IMR-90 (cell line): ENCODE measurements at regions not wholly inside any gene's neighbourhood (a gene's known extent, or its start where the extent isn't known, plus 50 kb on each side); places are given as distances from the start of the nearest gene placed in this dataset.

ENCODE experiments used
- ATAC-seq: fragments of 200-7000 bp; cut with Tn5 transposase; 2 replicates; pipeline ENCODE4 v1.9.1; 2020; ENCODE audit warnings: low read depth, mild to moderate bottlenecking, moderate library complexity
- BruUV-seq: library from RNA; stranded (reverse); fragments of 400-500 nt; replicated peaks from 2 replicates; lab custom pipeline; 2021; lab: Mats Ljungman, UMichigan
- CTCF ChIA-PET: fragments of 300-600 bp; formaldehyde crosslinking; extraction: SDS; loops from one replicate; lab custom pipeline; 2021; ENCODE audit warnings: antibody characterized with exemption; lab: Yijun Ruan, JAX
- POLR2A ChIA-PET: fragments of 300-600 bp; sonication (Branson Sonifier 250); formaldehyde crosslinking; loops from one replicate; lab custom pipeline; 2022; ENCODE audit warnings: antibody characterized with exemption; ENCODE audit not compliant: unreplicated experiment; lab: Charles Lee
- DNase-seq: peaks from one replicate; pipeline ENCODE4 v3.0.0; 2013
- H2AFZ ChIP-seq: replicated peaks from 2 replicates; pipeline ENCODE3; 2013; ENCODE audit warnings: low read length, mild to moderate bottlenecking; ENCODE audit not compliant: poor library complexity
- H2AK5ac ChIP-seq: 2 replicates; pipeline ENCODE4 v1.6.1; 2013; ENCODE audit warnings: low read depth, low read length, inconsistent platforms
- H2AK9ac ChIP-seq: replicated peaks from 2 replicates; pipeline ENCODE3; 2013; ENCODE audit warnings: mild to moderate bottlenecking, low read depth, low read length, moderate library complexity; ENCODE audit not compliant: poor library complexity
- H2BK120ac ChIP-seq: 2 replicates; pipeline ENCODE4 v1.6.1; 2013; ENCODE audit warnings: low read depth, low read length, inconsistent platforms
- H2BK15ac ChIP-seq: 3 replicates; pipeline ENCODE4 v1.6.1; 2013; ENCODE audit warnings: low read depth, low read length, inconsistent platforms
- H2BK20ac ChIP-seq: 2 replicates; pipeline ENCODE4 v1.6.1; 2013; ENCODE audit warnings: low read depth, mild to moderate bottlenecking, inconsistent platforms, low read length, moderate library complexity
- H2BK5ac ChIP-seq: 2 replicates; pipeline ENCODE4 v1.6.1; 2013; ENCODE audit warnings: mild to moderate bottlenecking, low read depth, low read length, inconsistent platforms; ENCODE audit not compliant: poor library complexity, severe bottlenecking
- H3K14ac ChIP-seq: replicated peaks from 2 replicates; pipeline ENCODE4 v1.6.1; 2013; ENCODE audit warnings: low read depth, low read length, inconsistent platforms
- H3K18ac ChIP-seq: 2 replicates; pipeline ENCODE4 v1.6.1; 2013; ENCODE audit warnings: low read depth, low read length, control low read depth
- H3K23ac ChIP-seq: 2 replicates; pipeline ENCODE4 v1.6.1; 2013; ENCODE audit warnings: low read depth, low read length, inconsistent platforms
- H3K27ac ChIP-seq: 2 replicates; pipeline ENCODE4 v1.5.1; 2013; ENCODE audit warnings: mild to moderate bottlenecking, control low read depth, low read length; ENCODE audit not compliant: insufficient read depth
- H3K27me3 ChIP-seq: 2 replicates; pipeline ENCODE4 v1.6.1; 2013; ENCODE audit warnings: low read length; ENCODE audit not compliant: control insufficient read depth, insufficient read depth
- H3K36me3 ChIP-seq: 2 replicates; pipeline ENCODE4 v1.6.1; 2013; ENCODE audit warnings: low read length, mixed read lengths; ENCODE audit not compliant: control insufficient read depth, insufficient read depth
- H3K4ac ChIP-seq: 2 replicates; pipeline ENCODE4 v1.6.1; 2013; ENCODE audit warnings: low read depth, low read length, inconsistent platforms
- H3K4me1 ChIP-seq: 2 replicates; pipeline ENCODE4 v1.6.1; 2013; ENCODE audit warnings: low read length, mixed read lengths; ENCODE audit not compliant: control insufficient read depth, insufficient read depth
- H3K4me2 ChIP-seq: 2 replicates; pipeline ENCODE4 v1.6.1; 2013; ENCODE audit warnings: low read depth, mild to moderate bottlenecking, control low read depth, low read length, moderate library complexity
- H3K4me3 ChIP-seq: 2 replicates; pipeline ENCODE4 v1.5.1; 2013; ENCODE audit warnings: low read depth, mild to moderate bottlenecking, control low read depth, low read length, moderate library complexity; ENCODE audit not compliant: insufficient read depth
- H3K56ac ChIP-seq: 2 replicates; pipeline ENCODE4 v1.6.1; 2013; ENCODE audit warnings: low read length, inconsistent platforms; ENCODE audit not compliant: insufficient read depth; ENCODE audit errors: extremely low read depth
- H3K79me1 ChIP-seq, 2 experiments: 2 replicates each; pipeline ENCODE4 v1.6.1; 2013; ENCODE audit warnings: low read length in 2 of 2, inconsistent platforms in 1 of 2, low read depth in 1 of 2
- H3K9ac ChIP-seq: 2 replicates; pipeline ENCODE4 v1.6.1; 2013; ENCODE audit warnings: low read depth, low read length, control low read depth
- H3K9me1 ChIP-seq: 2 replicates; pipeline ENCODE4 v1.6.1; 2013; ENCODE audit warnings: low read length, inconsistent platforms; ENCODE audit not compliant: insufficient read depth
- H3K9me3 ChIP-seq: 2 replicates; pipeline ENCODE4 v1.6.1; 2013; ENCODE audit warnings: low read length; ENCODE audit not compliant: control insufficient read depth, insufficient read depth
- H4K20me1 ChIP-seq: 2 replicates; pipeline ENCODE4 v1.6.1; 2013; ENCODE audit warnings: low read length, inconsistent platforms; ENCODE audit not compliant: insufficient read depth
- H4K5ac ChIP-seq: 2 replicates; pipeline ENCODE4 v1.6.1; 2013; ENCODE audit warnings: mild to moderate bottlenecking, low read depth, low read length, control low read depth
- H4K8ac ChIP-seq, 2 experiments: 2 replicates each; pipeline ENCODE4 v1.6.1; 2013; ENCODE audit warnings: low read depth in 2 of 2, low read length in 2 of 2, control low read depth in 1 of 2, inconsistent platforms in 1 of 2
- H4K91ac ChIP-seq: 2 replicates; pipeline ENCODE4 v1.6.1; 2013; ENCODE audit warnings: low read depth, low read length, inconsistent platforms; ENCODE audit not compliant: insufficient read depth
- BHLHE40 ChIP-seq: fragments of 150-350 bp; IDR thresholded peaks from 2 replicates; pipeline ENCODE4 v1.6.1; 2016; ENCODE audit warnings: mild to moderate bottlenecking, low read depth, low read length
- CEBPB ChIP-seq: IDR thresholded peaks from 2 replicates; pipeline ENCODE4 v1.6.1; 2012; ENCODE audit warnings: low read depth, low read length, improper control_type of control experiment
- CHD1 ChIP-seq: IDR thresholded peaks from 2 replicates; pipeline ENCODE4 v1.6.1; 2012; ENCODE audit warnings: low read depth, low read length, improper control_type of control experiment
- CTCF ChIP-seq: conservative IDR thresholded peaks from 2 replicates; pipeline ENCODE4 v1.5.1; 2012; ENCODE audit warnings: mild to moderate bottlenecking, low read depth, low read length, improper control_type of control experiment
- FOS ChIP-seq: fragments of 150-350 bp; IDR thresholded peaks from 2 replicates; pipeline ENCODE4 v1.6.1; 2016; ENCODE audit warnings: low read depth, low read length
- MAFK ChIP-seq: IDR thresholded peaks from 2 replicates; pipeline ENCODE4 v1.6.1; 2012; ENCODE audit warnings: low read depth, low read length, improper control_type of control experiment
- MAZ ChIP-seq: IDR thresholded peaks from 2 replicates; pipeline ENCODE4 v1.6.1; 2012; ENCODE audit warnings: low read depth, mild to moderate bottlenecking, low read length, improper control_type of control experiment, moderate library complexity, borderline replicate concordance
- MXI1 ChIP-seq: IDR thresholded peaks from 2 replicates; pipeline ENCODE4 v1.6.1; 2012; ENCODE audit warnings: low read depth, mild to moderate bottlenecking, low read length, moderate library complexity, borderline replicate concordance
- NFE2L2 ChIP-seq: fragments of 150-350 bp; IDR thresholded peaks from 2 replicates; pipeline ENCODE4 v1.6.1; 2016; ENCODE audit warnings: low read depth, mild to moderate bottlenecking, low read length
- POLR2A ChIP-seq: IDR thresholded peaks from 2 replicates; pipeline ENCODE4 v1.6.1; 2012; ENCODE audit warnings: mild to moderate bottlenecking, low read depth, low read length
- RAD21 ChIP-seq: IDR thresholded peaks from 2 replicates; pipeline ENCODE4 v1.6.1; 2012; ENCODE audit warnings: low read length, improper control_type of control experiment
- RCOR1 ChIP-seq: IDR thresholded peaks from 2 replicates; pipeline ENCODE4 v1.6.1; 2012; ENCODE audit warnings: mild to moderate bottlenecking, low read length, improper control_type of control experiment; ENCODE audit not compliant: insufficient replicate concordance
- RFX5 ChIP-seq: IDR thresholded peaks from 2 replicates; pipeline ENCODE4 v1.8.0; 2012; ENCODE audit warnings: low read depth, mild to moderate bottlenecking, low read length, moderate library complexity
- SMC3 ChIP-seq: fragments of 150-350 bp; IDR thresholded peaks from 2 replicates; pipeline ENCODE4 v1.6.1; 2016; ENCODE audit warnings: low read depth, mild to moderate bottlenecking, antibody characterized with exemption, low read length, moderate library complexity
- WGBS, 2 experiments: methylation state at CpG; one replicate each; pipeline versions ENCODE4 v1.1.5 to v1.1.7; 2013; ENCODE audit warnings: missing lambda C conversion rate in 2 of 2; ENCODE audit not compliant: insufficient read length in 1 of 2; ENCODE audit errors: extremely low coverage in 2 of 2; 5-methylcytosine and 5-hydroxymethylcytosine counted together
- dilution Hi-C: fragments of 300-500 bp; cut with HindIII; formaldehyde crosslinking; loops from one replicate; pipeline ENCODE4 v1.14.3; 2018; ENCODE audit warnings: low sequenced_read_pairs; ENCODE audit not compliant: unreplicated experiment
- in situ Hi-C: fragments of 300-500 bp; cut with MboI; formaldehyde crosslinking; loops from 3 replicates; pipeline ENCODE4 v1.14.3; 2019; ENCODE audit warnings: low sequenced_read_pairs, inconsistent platforms, mixed read lengths
- intact Hi-C: fragments of 100-400 bp; cut with micrococcal nuclease; formaldehyde crosslinking; loops from 2 replicates; pipeline ENCODE4 v1.10.0; 2022
- TF ChIP-seq, protein P1 (sequence below): fragments of 150-350 bp; IDR thresholded peaks from 2 replicates; pipeline ENCODE4 v1.6.1; 2016; ENCODE audit warnings: low read depth, mild to moderate bottlenecking, low read length, moderate library complexity, borderline replicate concordance
- TF ChIP-seq, protein P2 (sequence below): fragments of 150-350 bp; IDR thresholded peaks from 2 replicates; pipeline ENCODE4 v1.6.1; 2017; ENCODE audit warnings: mild to moderate bottlenecking, antibody characterized with exemption, low read length, low read depth

DNA sequence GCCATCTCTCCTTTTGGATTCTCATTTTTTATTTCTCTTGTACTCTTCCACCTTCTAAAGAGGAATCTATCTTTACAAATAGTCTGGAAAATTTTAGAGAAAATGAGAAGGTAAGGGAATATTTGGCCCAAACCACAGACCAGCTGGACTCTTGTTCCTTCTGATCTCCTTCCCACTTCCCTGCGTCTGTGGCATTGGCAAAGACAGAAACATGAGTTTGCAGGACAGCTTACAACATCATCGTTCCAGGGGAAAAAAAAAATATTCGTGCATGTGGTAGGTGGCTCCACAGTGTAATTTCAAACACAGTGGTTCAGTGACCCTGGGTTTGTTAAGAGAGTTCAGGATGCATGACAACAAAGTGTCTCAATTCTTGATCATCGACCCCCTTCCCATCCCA, 755.0 kb downstream of the DNAH5 start:
- no CpG with 5 or more reads among the region's 4 CpGs for WGBS, 2 experiments
- no peak overlapping the region for H4K91ac ChIP-seq
- DNase-seq: no peak

More for the DNA sequence above, 755.0 kb downstream of the DNAH5 start:
- CTCF ChIA-PET: no interaction called here
- ATAC-seq: no peak
- no peaks in the 10 kb centered on the region for H4K20me1 ChIP-seq
- no TSS peak for BruUV-seq
- no peak overlapping the region for H2BK120ac ChIP-seq
- no peaks in the 10 kb centered on the region for H3K36me3 ChIP-seq
- H3K9ac ChIP-seq: no peak overlapping the region
- no peaks in the 10 kb centered on the region for H3K79me1 ChIP-seq
- POLR2A ChIA-PET: no interaction called here
- no peak overlapping the region for H4K8ac ChIP-seq
- in situ Hi-C loops: no loop called here
- no peak overlapping the region for H3K56ac ChIP-seq
- no peak overlapping the region for H2AFZ ChIP-seq
- H2BK5ac ChIP-seq: no peak overlapping the region
- no peak overlapping the region for H2AK5ac ChIP-seq
- H3K4me1 ChIP-seq: no peaks in the 10 kb centered on the region
- H3K9me1 ChIP-seq: no peaks in the 10 kb centered on the region
- dilution Hi-C loops: no loop called here
- H3K27me3 ChIP-seq: no peaks in the 10 kb centered on the region
- no peak overlapping the region for H3K4me3 ChIP-seq
- no peak overlapping the region for H3K4me2 ChIP-seq
- H3K4ac ChIP-seq: no peak overlapping the region
- no peak for TF ChIP-seq RFX5
- TF ChIP-seq POLR2A: no peak
- TF ChIP-seq CTCF: no peak
- no peak for TF ChIP-seq MAFK
- TF ChIP-seq, protein P1, sequence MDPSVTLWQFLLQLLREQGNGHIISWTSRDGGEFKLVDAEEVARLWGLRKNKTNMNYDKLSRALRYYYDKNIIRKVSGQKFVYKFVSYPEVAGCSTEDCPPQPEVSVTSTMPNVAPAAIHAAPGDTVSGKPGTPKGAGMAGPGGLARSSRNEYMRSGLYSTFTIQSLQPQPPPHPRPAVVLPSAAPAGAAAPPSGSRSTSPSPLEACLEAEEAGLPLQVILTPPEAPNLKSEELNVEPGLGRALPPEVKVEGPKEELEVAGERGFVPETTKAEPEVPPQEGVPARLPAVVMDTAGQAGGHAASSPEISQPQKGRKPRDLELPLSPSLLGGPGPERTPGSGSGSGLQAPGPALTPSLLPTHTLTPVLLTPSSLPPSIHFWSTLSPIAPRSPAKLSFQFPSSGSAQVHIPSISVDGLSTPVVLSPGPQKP: no peak
- no peak for TF ChIP-seq RCOR1
- TF ChIP-seq MAZ: no peak
- no peak for TF ChIP-seq RAD21
- no peak for TF ChIP-seq CHD1
- no peak for TF ChIP-seq CEBPB
- no peak for TF ChIP-seq BHLHE40
- TF ChIP-seq NFE2L2: no peak
- TF ChIP-seq, protein P2, sequence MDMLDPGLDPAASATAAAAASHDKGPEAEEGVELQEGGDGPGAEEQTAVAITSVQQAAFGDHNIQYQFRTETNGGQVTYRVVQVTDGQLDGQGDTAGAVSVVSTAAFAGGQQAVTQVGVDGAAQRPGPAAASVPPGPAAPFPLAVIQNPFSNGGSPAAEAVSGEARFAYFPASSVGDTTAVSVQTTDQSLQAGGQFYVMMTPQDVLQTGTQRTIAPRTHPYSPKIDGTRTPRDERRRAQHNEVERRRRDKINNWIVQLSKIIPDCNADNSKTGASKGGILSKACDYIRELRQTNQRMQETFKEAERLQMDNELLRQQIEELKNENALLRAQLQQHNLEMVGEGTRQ: no peak
- no peak for TF ChIP-seq SMC3
- TF ChIP-seq FOS: no peak
- TF ChIP-seq MXI1: no peak
- H2AK9ac ChIP-seq: no peak overlapping the region
- peaks cover 3% of the 10 kb centered on the region; the same call in 1 of the 2 replicates for H3K9me3 ChIP-seq
- no peak overlapping the region for H2BK20ac ChIP-seq
- no peak overlapping the region for H2BK15ac ChIP-seq
- H4K5ac ChIP-seq: no peak overlapping the region
- H3K14ac ChIP-seq: no peak overlapping the region
- intact Hi-C loops: no loop called here
- no peak overlapping the region for H3K23ac ChIP-seq
- no peak overlapping the region for H3K18ac ChIP-seq
- no peak overlapping the region for H3K27ac ChIP-seq
